Endodermal cell (in vitro differentiated cells): ENCODE measurements at regions not wholly inside any gene's neighbourhood (a gene's known extent, or its start where the extent isn't known, plus 50 kb on each side); places are given as distances from the start of the nearest gene placed in this dataset.

ENCODE experiments used
- DNase-seq: peaks from one replicate; pipeline ENCODE4 v3.0.0-alpha.2; 2017
- H3K27ac ChIP-seq: 2 replicates; pipeline ENCODE4 v1.5.1; 2013; ENCODE audit warnings: mild to moderate bottlenecking, low read depth, low read length, moderate library complexity
- H3K27me3 ChIP-seq: 2 replicates; pipeline ENCODE4 v1.6.1; 2013; ENCODE audit warnings: mild to moderate bottlenecking, low read length, moderate library complexity; ENCODE audit not compliant: insufficient read depth, control insufficient read depth, poor library complexity, severe bottlenecking
- H3K36me3 ChIP-seq: 2 replicates; pipeline ENCODE4 v1.7.0; 2013; ENCODE audit warnings: mild to moderate bottlenecking, low read length, moderate library complexity; ENCODE audit not compliant: control insufficient read depth, insufficient read depth
- H3K4me1 ChIP-seq: one replicate; pipeline ENCODE4 v1.7.0; 2013; ENCODE audit warnings: low read length; ENCODE audit not compliant: control insufficient read depth, insufficient read depth
- H3K4me3 ChIP-seq: 2 replicates; pipeline ENCODE4 v1.5.1; 2013; ENCODE audit warnings: mild to moderate bottlenecking, low read length, moderate library complexity
- H3K9ac ChIP-seq: 2 replicates; pipeline ENCODE4 v1.6.1; 2013; ENCODE audit warnings: mild to moderate bottlenecking, low read length, moderate library complexity; ENCODE audit not compliant: poor library complexity, severe bottlenecking; ENCODE audit errors: extremely low read depth
- H3K9me3 ChIP-seq: 2 replicates; pipeline ENCODE4 v1.6.1; 2013; ENCODE audit warnings: mild to moderate bottlenecking, low read length, moderate library complexity; ENCODE audit not compliant: control insufficient read depth
- H3K27ac Mint-ChIP-seq: 2 replicates; pipeline ENCODE4 v1.8.0; 2020; ENCODE audit warnings: mixed read lengths
- H3K27me3 Mint-ChIP-seq: 2 replicates; pipeline ENCODE4 v1.8.0; 2021; ENCODE audit warnings: mild to moderate bottlenecking, mixed read lengths; ENCODE audit not compliant: insufficient read depth
- H3K36me3 Mint-ChIP-seq: 2 replicates; pipeline ENCODE4 v1.8.0; 2020; ENCODE audit warnings: low read depth, mixed read lengths
- H3K4me1 Mint-ChIP-seq: 2 replicates; pipeline ENCODE4 v1.8.0; 2020; ENCODE audit warnings: mixed read lengths
- H3K4me3 Mint-ChIP-seq: 2 replicates; pipeline ENCODE4 v1.8.0; 2020; ENCODE audit warnings: mild to moderate bottlenecking, moderate library complexity, mixed read lengths
- H3K9me3 Mint-ChIP-seq: 2 replicates; pipeline ENCODE4 v1.8.0; 2020; ENCODE audit warnings: mild to moderate bottlenecking, mixed read lengths
- CTCF ChIP-seq: fragments of 200-600 bp; sonication (generic); conservative IDR thresholded peaks from 2 replicates; pipeline ENCODE4 v1.5.0; 2021; ENCODE audit warnings: antibody characterized with exemption, mild to moderate bottlenecking
- WGBS, 2 experiments: methylation state at CpG; one replicate each; pipeline versions ENCODE4 v1.1.5 to v1.1.7; 2013; ENCODE audit warnings: missing lambda C conversion rate in 2 of 2, mixed read lengths in 1 of 2; ENCODE audit not compliant: insufficient coverage in 1 of 2, insufficient read length in 1 of 2; 5-methylcytosine and 5-hydroxymethylcytosine counted together

- Histone ChIP-seq H3K27me3 (no peaks in the 10 kb centered on the region), H3K4me3 (no peak overlapping the region), H3K4me1 (no peaks in the 10 kb centered on the region), H3K9ac (no peak overlapping the region), H3K27ac (no peak overlapping the region), H3K9me3 (peaks cover 3% of the 10 kb centered on the region), H3K36me3 (no peaks in the 10 kb centered on the region)
- 92 to 100% methylated on average over 2 to 4 of the region's 4 CpGs for WGBS, 2 experiments
- Mint-ChIP-seq H3K27ac (no peak overlapping the region), H3K36me3 (no peaks in the 10 kb centered on the region), H3K4me1 (no peaks in the 10 kb centered on the region), H3K27me3 (no peaks in the 10 kb centered on the region), H3K4me3 (no peak overlapping the region), H3K9me3 (peaks cover 10% of the 10 kb centered on the region)
- no peak for TF ChIP-seq CTCF
- DNase-seq, result no peak
Observed at GRCh38 chr4:33715841-33716395, 2528.4 kb downstream of the ARAP2 start.

DNA sequence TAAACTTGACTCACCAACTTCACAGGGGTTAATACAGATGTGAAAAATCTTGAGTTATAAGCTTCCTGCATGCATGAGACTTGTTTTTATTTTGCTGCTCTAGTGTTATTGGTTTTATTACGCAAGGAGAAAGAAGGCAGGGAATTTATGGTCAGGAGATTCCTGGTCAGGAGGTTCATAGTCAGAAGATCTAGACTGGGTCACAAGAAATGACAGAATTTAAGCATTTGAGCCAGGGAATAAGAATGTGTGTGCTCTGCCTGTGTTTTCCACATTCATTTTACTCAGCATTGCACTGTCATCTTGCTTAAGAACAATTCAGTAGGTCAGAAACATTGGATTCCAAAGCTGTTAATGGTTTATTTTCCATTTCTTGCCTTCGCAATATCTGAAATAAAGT lies 2522.1 kb downstream of the ARAP2 start:
- H3K9me3 Mint-ChIP-seq, result no peaks in the 10 kb centered on the region

GRCh38 chr4:33722800-33723516 lies 2521.4 kb downstream of the ARAP2 start:
- WGBS, 2 experiments, result 89 to 93% methylated on average over 5 to 7 of the region's 7 CpGs
- H3K4me3 Mint-ChIP-seq, result no peak overlapping the region
- Histone ChIP-seq H3K36me3 (no peaks in the 10 kb centered on the region), H3K27me3 (no peaks in the 10 kb centered on the region), H3K27ac (no peak overlapping the region), H3K4me3 (no peak overlapping the region), H3K9ac (no peak overlapping the region), H3K4me1 (no peaks in the 10 kb centered on the region), H3K9me3 (no peaks in the 10 kb centered on the region)
- no peaks in the 10 kb centered on the region for H3K36me3 Mint-ChIP-seq
- no peak overlapping the region for H3K27ac Mint-ChIP-seq
- no peaks in the 10 kb centered on the region for H3K4me1 Mint-ChIP-seq
- DNase-seq, result no peak
- TF ChIP-seq CTCF, result no peak
- H3K27me3 Mint-ChIP-seq, result no peaks in the 10 kb centered on the region
- H3K9me3 Mint-ChIP-seq, result no peaks in the 10 kb centered on the region

More for the DNA sequence above, 2522.1 kb downstream of the ARAP2 start:
- Histone ChIP-seq H3K4me1 (no peaks in the 10 kb centered on the region), H3K4me3 (no peak overlapping the region), H3K9ac (no peak overlapping the region), H3K27ac (no peak overlapping the region), H3K9me3 (no peaks in the 10 kb centered on the region), H3K27me3 (no peaks in the 10 kb centered on the region), H3K36me3 (no peaks in the 10 kb centered on the region)
- no peak overlapping the region for H3K27ac Mint-ChIP-seq
- no peak for DNase-seq
- no peaks in the 10 kb centered on the region for H3K27me3 Mint-ChIP-seq
- H3K4me3 Mint-ChIP-seq, result no peak overlapping the region
- TF ChIP-seq CTCF, result no peak
- H3K36me3 Mint-ChIP-seq, result no peaks in the 10 kb centered on the region
- WGBS, 2 experiments, result 84 to 100% methylated on average over 1 to 2 of the region's 2 CpGs
- no peaks in the 10 kb centered on the region for H3K4me1 Mint-ChIP-seq
